Endothelial cell of umbilical vein (primary cell): ENCODE measurements at regions not wholly inside any gene's neighbourhood (a gene's known extent, or its start where the extent isn't known, plus 50 kb on each side); places are given as distances from the start of the nearest gene placed in this dataset.

Experiments used
- BruUV-seq: library from RNA; stranded (reverse); fragments of 400-500 nt; replicated peaks from 2 replicates; lab custom pipeline; 2021; lab: Mats Ljungman, UMichigan
- CTCF ChIA-PET: fragments of 300-600, 350-600 bp; sonication (Branson Sonifier 250); formaldehyde crosslinking; loops from one replicate; lab custom pipeline; 2021; ENCODE audit warnings: antibody characterized with exemption, inconsistent platforms; lab: Charles Lee
- POLR2A ChIA-PET: fragments of 300-600, 350-600 bp; sonication (Branson Sonifier 250); formaldehyde crosslinking; loops from one replicate; lab custom pipeline; 2021; ENCODE audit warnings: antibody characterized with exemption, inconsistent platforms; lab: Charles Lee
- DNase-seq: peaks from one replicate; pipeline ENCODE4 v3.0.0-alpha.2; 2011; ENCODE audit warnings: low read depth, low spot score
- FAIRE-seq: peaks from 2 replicates; lab custom pipeline; 2011; peaks lifted over from hg19 to GRCh38; lab: Jason Lieb, UNC
- H2AFZ ChIP-seq: 2 replicates; pipeline ENCODE4 v1.6.0; 2012; ENCODE audit warnings: low read depth, low read length, control low read depth, inconsistent platforms
- H3K27ac ChIP-seq: 2 replicates; pipeline ENCODE4 v1.5.1; 2011; ENCODE audit warnings: low read depth, mild to moderate bottlenecking, control low read depth, low read length, moderate library complexity; ENCODE audit not compliant: insufficient read depth
- H3K27me3 ChIP-seq, 2 experiments: 2 replicates each; pipeline versions ENCODE4 v1.6.0 to v1.6.1; 2011; ENCODE audit warnings: low read length in 2 of 2, mixed read lengths in 1 of 2; ENCODE audit not compliant: control insufficient read depth in 2 of 2, insufficient read depth in 2 of 2
- H3K36me3 ChIP-seq, 2 experiments: 2 replicates in 1 of 2; 3 replicates in 1 of 2; pipeline ENCODE4 v1.5.1; 2011; ENCODE audit warnings: low read length in 2 of 2, mild to moderate bottlenecking in 1 of 2, moderate library complexity in 1 of 2; ENCODE audit not compliant: control insufficient read depth in 2 of 2, insufficient read depth in 2 of 2; ENCODE audit errors: extremely low read depth in 1 of 2
- H3K4me1 ChIP-seq: 3 replicates; pipeline ENCODE4 v1.5.1; 2011; ENCODE audit warnings: mild to moderate bottlenecking, low read length; ENCODE audit not compliant: control insufficient read depth, insufficient read depth; ENCODE audit errors: extremely low read depth
- H3K4me2 ChIP-seq: 2 replicates; pipeline ENCODE4 v1.6.1; 2011; ENCODE audit warnings: low read length, control low read depth, mixed read lengths; ENCODE audit not compliant: insufficient read depth
- H3K4me3 ChIP-seq, 3 experiments: fragments of 200-600 bp in 1 of 3; sonication (generic), shearing (Covaris generic) in 1 of 3; replicated peaks in 1 of 3; 2 replicates each; pipeline ENCODE4 v1.5.1; 2011 to 2016; ENCODE audit warnings: control low read depth in 3 of 3, low read length in 3 of 3, mild to moderate bottlenecking in 2 of 3, inconsistent platforms in 1 of 3, low read depth in 1 of 3, moderate library complexity in 1 of 3; ENCODE audit not compliant: insufficient read depth in 1 of 3
- H3K79me2 ChIP-seq: 2 replicates; pipeline ENCODE4 v1.6.0; 2012; ENCODE audit warnings: low read length, inconsistent platforms; ENCODE audit not compliant: control insufficient read depth, insufficient read depth
- H3K9ac ChIP-seq: replicated peaks from 2 replicates; pipeline ENCODE3; 2011; ENCODE audit warnings: low read length, control low read depth; ENCODE audit not compliant: insufficient read depth; ENCODE audit errors: extremely low read depth
- H3K9me1 ChIP-seq: replicated peaks from 3 replicates; pipeline ENCODE4 v1.6.0; 2011; ENCODE audit warnings: mild to moderate bottlenecking, low read length; ENCODE audit not compliant: control insufficient read depth, insufficient read depth; ENCODE audit errors: extremely low read depth
- H3K9me3 ChIP-seq: replicated peaks from 2 replicates; pipeline ENCODE4 v1.5.1; 2012; ENCODE audit warnings: low read length, inconsistent platforms; ENCODE audit not compliant: control insufficient read depth, insufficient read depth
- H4K20me1 ChIP-seq: replicated peaks from 2 replicates; pipeline ENCODE3; 2011; ENCODE audit warnings: mild to moderate bottlenecking, low read length; ENCODE audit not compliant: control insufficient read depth, insufficient read depth; ENCODE audit errors: extremely low read depth
- CTCF ChIP-seq, 2 donors: IDR thresholded peaks; 1 replicate in 1 of 2; 2 replicates in 1 of 2; pipeline ENCODE4 v1.5.1; 2011; ENCODE audit warnings: low read length in 2 of 2, mild to moderate bottlenecking in 2 of 2, moderate library complexity in 2 of 2, control low read depth in 1 of 2, inconsistent platforms in 1 of 2, low read depth in 1 of 2; ENCODE audit not compliant: insufficient read depth in 1 of 2; ENCODE audit errors: extremely low read depth in 1 of 2
- EZH2 ChIP-seq: IDR thresholded peaks from 2 replicates; pipeline ENCODE4 v1.6.1; 2012; ENCODE audit warnings: borderline replicate concordance, low read depth, mild to moderate bottlenecking, moderate library complexity, low read length, inconsistent platforms; ENCODE audit not compliant: severe bottlenecking
- FOS ChIP-seq: IDR thresholded peaks from 2 replicates; pipeline ENCODE4 v1.6.1; 2011; ENCODE audit warnings: mild to moderate bottlenecking, low read length, moderate library complexity, borderline replicate concordance; ENCODE audit not compliant: insufficient read depth
- GATA2 ChIP-seq: IDR thresholded peaks from 2 replicates; pipeline ENCODE4 v1.7.0; 2011; ENCODE audit warnings: low read depth, mild to moderate bottlenecking, moderate library complexity, mixed read lengths, low read length; ENCODE audit not compliant: insufficient read length, insufficient read depth
- JUN ChIP-seq: IDR thresholded peaks from 2 replicates; pipeline ENCODE4 v1.6.1; 2011; ENCODE audit warnings: borderline replicate concordance, low read depth; ENCODE audit not compliant: insufficient read length, insufficient read depth
- MAX ChIP-seq: IDR thresholded peaks from 2 replicates; pipeline ENCODE4 v1.6.1; 2011; ENCODE audit not compliant: insufficient read depth, insufficient read length
- MYC ChIP-seq: IDR thresholded peaks from one replicate; pipeline ENCODE4 v1.6.1; 2011; ENCODE audit warnings: mild to moderate bottlenecking, low read depth, low read length
- POLR2A ChIP-seq: IDR thresholded peaks from 2 replicates; pipeline ENCODE4 v1.6.1; 2012; ENCODE audit warnings: low read depth, mild to moderate bottlenecking, control low read depth, low read length
- POLR2AphosphoS5 ChIP-seq: IDR thresholded peaks from 2 replicates; pipeline ENCODE4 v1.6.1; 2012; ENCODE audit warnings: low read depth, mild to moderate bottlenecking, control low read depth, low read length, moderate library complexity; ENCODE audit not compliant: insufficient read depth
- dilution Hi-C: fragments of 300-500 bp; cut with MboI; formaldehyde crosslinking; loops from one replicate; pipeline ENCODE4 v1.15.0; 2019; ENCODE audit warnings: low sequenced_read_pairs; ENCODE audit not compliant: extremely low pct_ligation_motif_present
- intact Hi-C: fragments of 100-400 bp; cut with micrococcal nuclease; formaldehyde crosslinking; loops from one replicate; pipeline ENCODE4 v1.10.0; 2022

- H3K4me2 ChIP-seq = peak overlapping the region; percentile 90
- H3K79me2 ChIP-seq = no peaks in the 10 kb centered on the region
- no peaks in the 10 kb centered on the region for H3K9me1 ChIP-seq
- intact Hi-C loops = loop anchor here (1.0 to 10.0 kb wide), 4 partner anchors 52 to 1628 kb away; partner anchors contain the start of gene WDR1
- no peaks in the 10 kb centered on the region for H3K27me3 ChIP-seq
- DNase-seq = peak; percentile 82
- BruUV-seq = no TSS peak
- peak overlapping the region; percentile 82 for H3K27ac ChIP-seq
- FAIRE-seq = no peak
- H3K9me3 ChIP-seq = no peaks in the 10 kb centered on the region
- peak overlapping the region; percentile 70 for H3K9ac ChIP-seq
- POLR2A ChIA-PET = interaction anchor here (0.6 kb wide), 1 partner anchor 37 kb away, joined by 4 read pairs; no protein-coding TSS in a partner anchor
- H3K4me1 ChIP-seq = peaks cover 77% of the 10 kb centered on the region
- no peaks in the 10 kb centered on the region for H3K36me3 ChIP-seq
- dilution Hi-C loops = loop anchor here (25.0 kb wide), 1 partner anchor 1131 kb away; no protein-coding TSS in a partner anchor
- no peak overlapping the region for H2AFZ ChIP-seq
- H4K20me1 ChIP-seq = no peaks in the 10 kb centered on the region
- CTCF ChIA-PET = interaction anchor here (1.1 to 1.7 kb wide), 3 partner anchors 23 to 889 kb away, joined by 3 to 10 read pairs (median 3); no protein-coding TSS in a partner anchor
- TF ChIP-seq FOS (no peak), GATA2 (peak; percentile 47), POLR2A (no peak), MYC (no peak), CTCF (IDR thresholded peaks at IDR 0.05; ENCODE audit: extremely low read depth in 1 of 2, insufficient read depth in 1 of 2, low read depth in 1 of 2, low read length in 2 of 2) (no peak), EZH2 (no peak), MAX (no peak), POLR2AphosphoS5 (no peak), JUN (peak; percentile 47)
- peak overlapping the region in 1 of 3 experiments; percentile 56 for H3K4me3 ChIP-seq
Observed at GRCh38 chr4:11743236-11743635, 314.5 kb upstream of the HS3ST1 start.
